Aorta (tissue), 5 donors: ENCODE measurements at regions not wholly inside any gene's neighbourhood (a gene's known extent, or its start where the extent isn't known, plus 50 kb on each side); places are given as distances from the start of the nearest gene placed in this dataset.

Source experiments
- ATAC-seq: fragments of 200-7000 bp; cut with Tn5 transposase; one replicate; pipeline ENCODE4 v1.9.1; 2022; ENCODE audit warnings: moderate library complexity; ENCODE audit not compliant: low FRiP score
- DNase-seq, 2 donors: peaks; one replicate each; pipeline ENCODE4 v3.0.0-alpha.2; 2020
- H3K27ac ChIP-seq, 2 donors: one replicate each; pipeline ENCODE4 v1.5.1; 2013; ENCODE audit warnings: low read length in 2 of 2, mild to moderate bottlenecking in 2 of 2, moderate library complexity in 2 of 2, control low read depth in 1 of 2, inconsistent platforms in 1 of 2, low read depth in 1 of 2
- H3K27me3 ChIP-seq, 2 donors: one replicate each; pipeline ENCODE4 v1.6.1; 2013; ENCODE audit warnings: control low read depth in 1 of 2, low read length in 1 of 2, mild to moderate bottlenecking in 1 of 2, moderate library complexity in 1 of 2; ENCODE audit not compliant: insufficient read depth in 2 of 2, control insufficient read depth in 1 of 2
- H3K36me3 ChIP-seq, 2 donors: one replicate each; pipeline ENCODE4 v1.6.1; 2013; ENCODE audit warnings: control low read depth in 1 of 2, low read length in 1 of 2, mild to moderate bottlenecking in 1 of 2; ENCODE audit not compliant: insufficient read depth in 2 of 2, control insufficient read depth in 1 of 2
- H3K4me1 ChIP-seq, 2 donors: one replicate each; pipeline ENCODE4 v1.6.1; 2013; ENCODE audit warnings: low read length in 2 of 2, control low read depth in 1 of 2, mild to moderate bottlenecking in 1 of 2, moderate library complexity in 1 of 2; ENCODE audit not compliant: insufficient read depth in 2 of 2, control insufficient read depth in 1 of 2
- H3K4me3 ChIP-seq, 2 donors: one replicate each; pipeline ENCODE4 v1.5.1; 2013; ENCODE audit warnings: low read length in 2 of 2, control low read depth in 1 of 2, mild to moderate bottlenecking in 1 of 2
- H3K9me3 ChIP-seq: one replicate; pipeline ENCODE4 v1.6.1; 2013; ENCODE audit warnings: mild to moderate bottlenecking, low read length; ENCODE audit not compliant: control insufficient read depth
- WGBS, 2 donors: extraction: QIAGEN DNeasy Blood & Tissue Kit; methylation state at CpG; one replicate each; pipeline ENCODE4 v1.1.7; 2013; 5-methylcytosine and 5-hydroxymethylcytosine counted together
- intact Hi-C, 2 donors: fragments of 100-400 bp; cut with DNase I; formaldehyde crosslinking; loops; one replicate each; pipeline versions ENCODE4 v1.14.2 to v1.15.0; 2022
- microRNA-seq, 2 donors: library from miRNA; unstranded; fragments of <30 nt; microRNA quantifications; one replicate each; pipeline ENCODE4 v1.2.0, GENCODE V29; 2020
- donor health status: healthy with polysubstance abuse.
- donor health status: Bipolar disorder and iron deficiency.
- donor health status: DM: no; HTN: no; CAD: no.
- donor health status: DM: no; HTN: no; CAD: no.
- donor health status: DM: yes; HTN: yes; CAD: no.

GRCh38 chr3:31476209-31476608 lies 56.5 kb upstream of the STT3B start:
- ATAC-seq (no peak), DNase-seq (no peak)
- Histone ChIP-seq H3K36me3 (no peaks in the 10 kb centered on the region), H3K4me1 (no peaks in the 10 kb centered on the region), H3K27ac (no peak overlapping the region), H3K4me3 (no peak overlapping the region), H3K9me3 (no peaks in the 10 kb centered on the region), H3K27me3 (no peaks in the 10 kb centered on the region)
- WGBS, 2 donors, result 93% methylated on average over 4 of the region's 4 CpGs
- intact Hi-C loops, result no loop called here

- intact Hi-C loops, result no loop called here
Measured at GRCh38 chr3:31479431-31479830, 53.3 kb upstream of the STT3B start.

GRCh38 chr3:31481697-31482096 lies 51.0 kb upstream of the STT3B start:
- no peak for DNase-seq
- ATAC-seq, result no peak
- Histone ChIP-seq H3K27ac (no peak overlapping the region), H3K4me3 (no peak overlapping the region), H3K9me3 (no peaks in the 10 kb centered on the region), H3K36me3 (no peaks in the 10 kb centered on the region), H3K4me1 (no peaks in the 10 kb centered on the region), H3K27me3 (no peaks in the 10 kb centered on the region)
- 91 to 93% methylated on average over 3 of the region's 3 CpGs for WGBS, 2 donors
- intact Hi-C loops, result no loop called here

More at GRCh38 chr3:31479431-31479830, 53.3 kb upstream of the STT3B start:
- H3K27me3 ChIP-seq, result no peaks in the 10 kb centered on the region
- ATAC-seq (no peak), DNase-seq (no peak)
- no peak overlapping the region for H3K4me3 ChIP-seq
- no peaks in the 10 kb centered on the region for H3K4me1 ChIP-seq
- H3K27ac ChIP-seq, result no peak overlapping the region
- WGBS, 2 donors, result 97 to 99% methylated on average over 1 of the region's 1 CpG
- no peaks in the 10 kb centered on the region for H3K9me3 ChIP-seq
- no peaks in the 10 kb centered on the region for H3K36me3 ChIP-seq

- Histone ChIP-seq H3K4me1 (no peaks in the 10 kb centered on the region), H3K4me3 (no peak overlapping the region), H3K9me3 (no peaks in the 10 kb centered on the region), H3K27me3 (no peaks in the 10 kb centered on the region), H3K36me3 (no peaks in the 10 kb centered on the region), H3K27ac (no peak overlapping the region)
- 87 to 89% methylated on average over 3 of the region's 3 CpGs for WGBS, 2 donors
- no peak for ATAC-seq
- intact Hi-C loops, result no loop called here
- no peak for DNase-seq
Measured at GRCh38 chr3:31482493-31483200, 50.1 kb upstream of the STT3B start.

Small RNAs in the stretch of these regions (microRNA-seq; reads per million reads assigned to microRNA genes)
- gene MIR466, result 0.60 to 3.0 reads per million in 2 donors
